Tibial artery (tissue), 4 donors: ENCODE measurements at regions not wholly inside any gene's neighbourhood (a gene's known extent, or its start where the extent isn't known, plus 50 kb on each side); places are given as distances from the start of the nearest gene placed in this dataset.

Experiments used
- DNase-seq, 2 donors: peaks; one replicate each; pipeline ENCODE4 v3.0.0-alpha.2; 2019
- H3K27ac ChIP-seq, 2 donors: fragments of 200-600 bp; sonication (generic) in 1 of 2; 1 replicate in 1 of 2; 2 replicates in 1 of 2; pipeline ENCODE4 v1.5.1; 2018 to 2019; ENCODE audit warnings: mild to moderate bottlenecking in 1 of 2
- H3K27me3 ChIP-seq, 2 donors: fragments of 200-600 bp; sonication (generic) in 1 of 2; one replicate each; pipeline versions ENCODE4 v1.5.1 to v1.6.0; 2016 to 2019
- H3K36me3 ChIP-seq, 3 donors: fragments of 200-600 bp; sonication (generic) in 2 of 3; one replicate each; pipeline ENCODE4 v1.5.1; 2016 to 2019; ENCODE audit warnings: mild to moderate bottlenecking in 2 of 3
- H3K4me1 ChIP-seq, 4 donors: fragments of 200-600 bp; sonication (generic) in 2 of 4; 1 replicate in 3 of 4; 2 replicates in 1 of 4; pipeline ENCODE4 v1.5.1; 2016 to 2019
- H3K4me3 ChIP-seq, 2 donors: fragments of 200-600 bp; sonication (generic) in 1 of 2; 1 replicate in 1 of 2; 2 replicates in 1 of 2; pipeline ENCODE4 v1.5.1; 2018 to 2019; ENCODE audit warnings: mild to moderate bottlenecking in 2 of 2
- H3K9me3 ChIP-seq, 3 donors: fragments of 200-600 bp; sonication (generic) in 1 of 3; one replicate each; pipeline ENCODE4 v1.5.1; 2016 to 2019
- intact Hi-C: fragments of 100-400 bp; cut with DNase I; formaldehyde crosslinking; loops from one replicate; pipeline ENCODE4 v1.15.0; 2023; ENCODE audit warnings: low total_unique reads
- TF ChIP-seq, protein P1 (sequence below), 2 experiments: fragments of 200-600 bp in 1 of 2; fragments of 450-650 bp in 1 of 2; IDR thresholded peaks; one replicate each; pipeline ENCODE4 v1.5.1; 2017 to 2019; ENCODE audit warnings: antibody characterized with exemption in 2 of 2, mild to moderate bottlenecking in 1 of 2, moderate library complexity in 1 of 2

- Histone ChIP-seq H3K9me3 (no peaks in the 10 kb centered on the region), H3K4me3 (no peak overlapping the region), H3K36me3 (no peaks in the 10 kb centered on the region), H3K27me3 (no peaks in the 10 kb centered on the region), H3K27ac (no peak overlapping the region), H3K4me1 (no peaks in the 10 kb centered on the region)
- intact Hi-C loops = no loop called here
- DNase-seq = no peak
- TF ChIP-seq, protein P1, sequence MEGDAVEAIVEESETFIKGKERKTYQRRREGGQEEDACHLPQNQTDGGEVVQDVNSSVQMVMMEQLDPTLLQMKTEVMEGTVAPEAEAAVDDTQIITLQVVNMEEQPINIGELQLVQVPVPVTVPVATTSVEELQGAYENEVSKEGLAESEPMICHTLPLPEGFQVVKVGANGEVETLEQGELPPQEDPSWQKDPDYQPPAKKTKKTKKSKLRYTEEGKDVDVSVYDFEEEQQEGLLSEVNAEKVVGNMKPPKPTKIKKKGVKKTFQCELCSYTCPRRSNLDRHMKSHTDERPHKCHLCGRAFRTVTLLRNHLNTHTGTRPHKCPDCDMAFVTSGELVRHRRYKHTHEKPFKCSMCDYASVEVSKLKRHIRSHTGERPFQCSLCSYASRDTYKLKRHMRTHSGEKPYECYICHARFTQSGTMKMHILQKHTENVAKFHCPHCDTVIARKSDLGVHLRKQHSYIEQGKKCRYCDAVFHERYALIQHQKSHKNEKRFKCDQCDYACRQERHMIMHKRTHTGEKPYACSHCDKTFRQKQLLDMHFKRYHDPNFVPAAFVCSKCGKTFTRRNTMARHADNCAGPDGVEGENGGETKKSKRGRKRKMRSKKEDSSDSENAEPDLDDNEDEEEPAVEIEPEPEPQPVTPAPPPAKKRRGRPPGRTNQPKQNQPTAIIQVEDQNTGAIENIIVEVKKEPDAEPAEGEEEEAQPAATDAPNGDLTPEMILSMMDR (IDR thresholded peaks at IDR 0.05) = no peak
Observed at GRCh38 chr9:32300373-32300772, 84.1 kb upstream of the ACO1 start.

GRCh38 chr9:32304495-32304894 is 79.9 kb upstream of the ACO1 start:
- intact Hi-C loops = no loop called here
- no peaks in the 10 kb centered on the region for H3K27me3 ChIP-seq
- no peak overlapping the region for H3K27ac ChIP-seq
- no peak for DNase-seq
- no peaks in the 10 kb centered on the region for H3K36me3 ChIP-seq
- TF ChIP-seq, protein P1 (IDR thresholded peaks at IDR 0.05) = no peak
- H3K4me3 ChIP-seq = no peak overlapping the region
- no peaks in the 10 kb centered on the region for H3K4me1 ChIP-seq
- no peaks in the 10 kb centered on the region for H3K9me3 ChIP-seq

- Histone ChIP-seq H3K27me3 (no peaks in the 10 kb centered on the region), H3K4me1 (no peaks in the 10 kb centered on the region), H3K36me3 (no peaks in the 10 kb centered on the region), H3K27ac (no peak overlapping the region), H3K4me3 (no peak overlapping the region), H3K9me3 (no peaks in the 10 kb centered on the region)
- TF ChIP-seq, protein P1 (IDR thresholded peaks at IDR 0.05) = no peak
- DNase-seq = no peak
- intact Hi-C loops = no loop called here
Observed at GRCh38 chr9:32306006-32306405, 78.4 kb upstream of the ACO1 start.

- no peaks in the 10 kb centered on the region for H3K36me3 ChIP-seq
- intact Hi-C loops = no loop called here
- H3K27me3 ChIP-seq = no peaks in the 10 kb centered on the region
- DNase-seq = no peak
- TF ChIP-seq, protein P1 (IDR thresholded peaks at IDR 0.05) = no peak
- H3K27ac ChIP-seq = no peak overlapping the region
- no peaks in the 10 kb centered on the region for H3K9me3 ChIP-seq
- no peaks in the 10 kb centered on the region for H3K4me1 ChIP-seq
- no peak overlapping the region for H3K4me3 ChIP-seq
Observed at GRCh38 chr9:32319312-32319929, 65.0 kb upstream of the ACO1 start.

DNA sequence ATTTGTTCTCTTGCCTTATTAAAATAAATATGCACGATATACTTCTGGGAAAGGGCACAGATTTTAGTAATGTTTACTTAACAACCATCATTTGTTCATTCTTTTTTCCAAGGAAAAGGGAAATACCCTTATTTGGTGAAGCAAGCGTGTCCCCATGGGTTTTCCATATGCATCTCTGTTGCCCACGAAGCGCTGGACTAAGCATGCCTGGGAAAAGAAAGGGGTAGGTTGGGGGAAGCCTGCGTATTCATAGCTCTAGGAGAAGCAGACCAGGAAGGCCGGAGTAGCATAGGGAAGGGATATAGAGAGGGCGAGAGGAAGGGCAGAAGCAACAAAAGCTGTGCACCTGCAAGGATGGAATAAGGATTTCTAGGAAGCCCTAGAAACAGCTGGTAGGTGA is 61.8 kb upstream of the ACO1 start:
- TF ChIP-seq, protein P1 (IDR thresholded peaks at IDR 0.05) = no peak

GRCh38 chr9:32326146-32326545 is 58.3 kb upstream of the ACO1 start:
- Histone ChIP-seq H3K36me3 (no peaks in the 10 kb centered on the region), H3K4me1 (no peaks in the 10 kb centered on the region), H3K27me3 (no peaks in the 10 kb centered on the region), H3K27ac (no peak overlapping the region), H3K9me3 (no peaks in the 10 kb centered on the region), H3K4me3 (no peak overlapping the region)
- TF ChIP-seq, protein P1 (IDR thresholded peaks at IDR 0.05) = no peak
- no peak for DNase-seq
- intact Hi-C loops = no loop called here

More for the DNA sequence above, 61.8 kb upstream of the ACO1 start:
- H3K4me3 ChIP-seq = no peak overlapping the region
- no peaks in the 10 kb centered on the region for H3K9me3 ChIP-seq
- no peaks in the 10 kb centered on the region for H3K36me3 ChIP-seq
- no peaks in the 10 kb centered on the region for H3K4me1 ChIP-seq
- H3K27ac ChIP-seq = no peak overlapping the region
- no peak for DNase-seq
- intact Hi-C loops = no loop called here
- no peaks in the 10 kb centered on the region for H3K27me3 ChIP-seq
